HEK293 (cell line): ENCODE measurements at regions not wholly inside any gene's neighbourhood (a gene's known extent, or its start where the extent isn't known, plus 50 kb on each side); places are given as distances from the start of the nearest gene placed in this dataset.

ENCODE experiments used
- CTCF ChIA-PET: fragments of 350-600 bp; formaldehyde crosslinking; extraction: SDS; loops from one replicate; lab custom pipeline; 2021; ENCODE audit warnings: antibody characterized with exemption; lab: Yijun Ruan, JAX
- POLR2A ChIA-PET: fragments of 300-600 bp; formaldehyde crosslinking; extraction: SDS; loops from one replicate; lab custom pipeline; 2020; ENCODE audit warnings: antibody characterized with exemption, inconsistent platforms; lab: Yijun Ruan, JAX
- H3K27ac ChIP-seq: fragments of 200-500 bp; sonication (Bioruptor generic); 2 replicates; pipeline ENCODE4 v1.5.1; 2014; ENCODE audit warnings: low read depth, low read length, control low read depth, inconsistent platforms; ENCODE audit errors: extremely low read depth
- H3K36me3 ChIP-seq, 2 experiments: fragments of 200-500 bp in 1 of 2; sonication (Bioruptor generic) in 1 of 2; 1 replicate in 1 of 2; 2 replicates in 1 of 2; pipeline ENCODE4 v1.5.1; 2014 to 2017; ENCODE audit warnings: inconsistent platforms in 2 of 2, low read length in 2 of 2; ENCODE audit not compliant: control insufficient read depth in 2 of 2, insufficient read depth in 1 of 2
- H3K4me1 ChIP-seq: fragments of 200-500 bp; sonication (Bioruptor generic); 2 replicates; pipeline ENCODE4 v1.5.1; 2014; ENCODE audit warnings: mild to moderate bottlenecking, low read length, inconsistent platforms; ENCODE audit not compliant: control insufficient read depth, insufficient read depth
- H3K4me3 ChIP-seq: 2 replicates; pipeline ENCODE4 v1.5.1; 2011; ENCODE audit warnings: low read depth, mild to moderate bottlenecking, control low read depth, low read length, moderate library complexity
- H3K9me3 ChIP-seq: fragments of 200-500 bp; sonication (Bioruptor generic); 2 replicates; pipeline ENCODE4 v1.5.1; 2014; ENCODE audit warnings: low read depth, low read length, inconsistent platforms; ENCODE audit not compliant: control insufficient read depth, insufficient read depth
- BCL11B ChIP-seq: fragments of 450-650 bp; formaldehyde crosslinking; IDR thresholded peaks from 2 replicates; pipeline ENCODE4 v1.5.1; 2016; ENCODE audit warnings: low read depth, missing biosample characterization, missing genetic modification characterization
- GLI4 ChIP-seq: fragments of 450-650 bp; formaldehyde crosslinking; IDR thresholded peaks from 2 replicates; pipeline ENCODE4 v1.5.1; 2016; ENCODE audit warnings: missing biosample characterization, missing genetic modification characterization
- GLIS1 ChIP-seq: fragments of 450-650 bp; formaldehyde crosslinking; IDR thresholded peaks from 2 replicates; pipeline ENCODE4 v1.5.1; 2016; ENCODE audit warnings: missing biosample characterization, missing genetic modification characterization
- IKZF3 ChIP-seq: fragments of 450-650 bp; IDR thresholded peaks from 2 replicates; pipeline ENCODE4 v1.5.0; 2018; ENCODE audit warnings: missing biosample characterization, mild to moderate bottlenecking, missing genetic modification characterization, moderate library complexity
- MYNN ChIP-seq: fragments of 450-650 bp; formaldehyde crosslinking; IDR thresholded peaks from 2 replicates; pipeline ENCODE4 v1.5.1; 2016; ENCODE audit warnings: missing biosample characterization, missing genetic modification characterization, borderline replicate concordance
- SALL2 ChIP-seq: fragments of 450-650 bp; formaldehyde crosslinking; IDR thresholded peaks from 2 replicates; pipeline ENCODE4 v1.5.0; 2017; ENCODE audit warnings: missing biosample characterization, mild to moderate bottlenecking, missing genetic modification characterization, borderline replicate concordance
- ZBTB21 ChIP-seq: fragments of 450-650 bp; formaldehyde crosslinking; IDR thresholded peaks from 2 replicates; pipeline ENCODE4 v1.5.1; 2017; ENCODE audit warnings: missing biosample characterization, missing genetic modification characterization
- ZBTB44 ChIP-seq: fragments of 450-650 bp; IDR thresholded peaks from 2 replicates; pipeline ENCODE4 v1.5.1; 2018; ENCODE audit warnings: missing biosample characterization, mild to moderate bottlenecking, missing genetic modification characterization
- ZBTB7A ChIP-seq: fragments of 450-650 bp; formaldehyde crosslinking; IDR thresholded peaks from 2 replicates; pipeline ENCODE4 v1.5.1; 2016; ENCODE audit warnings: low read depth, missing biosample characterization, missing genetic modification characterization
- ZNF121 ChIP-seq: fragments of 450-650 bp; formaldehyde crosslinking; IDR thresholded peaks from 2 replicates; pipeline ENCODE4 v1.5.1; 2016; ENCODE audit warnings: missing biosample characterization, missing genetic modification characterization
- ZNF16 ChIP-seq: fragments of 450-650 bp; formaldehyde crosslinking; IDR thresholded peaks from 2 replicates; pipeline ENCODE4 v1.5.1; 2016; ENCODE audit warnings: low read depth, missing biosample characterization, missing genetic modification characterization
- ZNF221 ChIP-seq: fragments of 450-650 bp; formaldehyde crosslinking; IDR thresholded peaks from 2 replicates; pipeline ENCODE4 v1.5.1; 2017; ENCODE audit warnings: missing biosample characterization, missing genetic modification characterization, borderline replicate concordance
- ZNF324 ChIP-seq: fragments of 450-650 bp; formaldehyde crosslinking; IDR thresholded peaks from 2 replicates; pipeline ENCODE4 v1.5.1; 2016; ENCODE audit warnings: missing biosample characterization, missing genetic modification characterization
- ZNF335 ChIP-seq: fragments of 450-650 bp; formaldehyde crosslinking; conservative IDR thresholded peaks from 2 replicates; pipeline ENCODE4 v1.5.1; 2016; ENCODE audit warnings: missing biosample characterization, missing genetic modification characterization
- ZNF362 ChIP-seq: fragments of 450-650 bp; formaldehyde crosslinking; IDR thresholded peaks from 2 replicates; pipeline ENCODE4 v1.5.1; 2016; ENCODE audit warnings: missing biosample characterization, missing genetic modification characterization
- ZNF366 ChIP-seq: fragments of 450-650 bp; formaldehyde crosslinking; conservative IDR thresholded peaks from 2 replicates; pipeline ENCODE4 v1.5.1; 2016; ENCODE audit warnings: missing biosample characterization, missing genetic modification characterization
- ZNF558 ChIP-seq: fragments of 450-650 bp; formaldehyde crosslinking; IDR thresholded peaks from 2 replicates; pipeline ENCODE4 v1.5.1; 2016; ENCODE audit warnings: missing biosample characterization, missing genetic modification characterization
- ZNF561 ChIP-seq: fragments of 450-650 bp; IDR thresholded peaks from 2 replicates; pipeline ENCODE4 v1.5.1; 2018; ENCODE audit warnings: missing biosample characterization, missing genetic modification characterization, borderline replicate concordance
- ZNF660 ChIP-seq: fragments of 450-650 bp; IDR thresholded peaks from 2 replicates; pipeline ENCODE4 v1.5.1; 2018; ENCODE audit warnings: missing biosample characterization, mild to moderate bottlenecking, missing genetic modification characterization
- ZNF664 ChIP-seq: fragments of 450-650 bp; formaldehyde crosslinking; IDR thresholded peaks from 2 replicates; pipeline ENCODE4 v1.5.1; 2016; ENCODE audit warnings: missing biosample characterization, missing genetic modification characterization
- ZNF701 ChIP-seq: fragments of 450-650 bp; formaldehyde crosslinking; IDR thresholded peaks from 2 replicates; pipeline ENCODE4 v1.5.1; 2016; ENCODE audit warnings: missing biosample characterization, missing genetic modification characterization
- ZNF76 ChIP-seq: fragments of 450-650 bp; formaldehyde crosslinking; IDR thresholded peaks from 2 replicates; pipeline ENCODE4; 2016; ENCODE audit warnings: low read depth, missing biosample characterization, missing genetic modification characterization, borderline replicate concordance
- TF ChIP-seq, protein P1 (sequence below): fragments of 450-650 bp; formaldehyde crosslinking; IDR thresholded peaks from 2 replicates; pipeline ENCODE4 v1.5.1; 2016; ENCODE audit warnings: missing biosample characterization, missing genetic modification characterization, borderline replicate concordance
- TF ChIP-seq, protein P2 (sequence below): fragments of 450-650 bp; formaldehyde crosslinking; optimal IDR thresholded peaks from 2 replicates; pipeline ENCODE3; 2016; ENCODE audit warnings: missing biosample characterization, mild to moderate bottlenecking, missing genetic modification characterization
- TF ChIP-seq, protein P3 (sequence below): fragments of 450-650 bp; formaldehyde crosslinking; IDR thresholded peaks from 2 replicates; pipeline ENCODE4 v1.5.1; 2016; ENCODE audit warnings: missing biosample characterization, missing genetic modification characterization, low read depth

DNA sequence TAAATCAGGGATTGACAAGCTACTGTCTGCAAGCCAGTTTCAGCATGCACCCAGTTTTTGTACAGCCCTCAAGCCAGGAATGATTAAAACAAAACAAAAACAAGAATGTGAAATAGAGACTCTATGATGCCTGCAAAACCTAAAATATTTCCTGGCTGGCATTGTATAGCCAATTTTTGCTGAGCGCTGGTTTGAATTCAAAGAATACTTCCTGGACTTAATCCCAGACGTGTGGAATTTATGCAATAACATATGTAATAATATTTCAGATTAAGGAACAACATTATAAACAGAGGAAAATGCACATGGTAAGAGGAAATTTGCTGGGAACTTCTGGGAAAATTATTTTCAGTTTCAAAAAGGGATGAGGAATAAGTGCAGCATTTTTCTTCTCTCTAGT is 148.1 kb upstream of the RPRM start (continued):
- TF ChIP-seq, protein P1, sequence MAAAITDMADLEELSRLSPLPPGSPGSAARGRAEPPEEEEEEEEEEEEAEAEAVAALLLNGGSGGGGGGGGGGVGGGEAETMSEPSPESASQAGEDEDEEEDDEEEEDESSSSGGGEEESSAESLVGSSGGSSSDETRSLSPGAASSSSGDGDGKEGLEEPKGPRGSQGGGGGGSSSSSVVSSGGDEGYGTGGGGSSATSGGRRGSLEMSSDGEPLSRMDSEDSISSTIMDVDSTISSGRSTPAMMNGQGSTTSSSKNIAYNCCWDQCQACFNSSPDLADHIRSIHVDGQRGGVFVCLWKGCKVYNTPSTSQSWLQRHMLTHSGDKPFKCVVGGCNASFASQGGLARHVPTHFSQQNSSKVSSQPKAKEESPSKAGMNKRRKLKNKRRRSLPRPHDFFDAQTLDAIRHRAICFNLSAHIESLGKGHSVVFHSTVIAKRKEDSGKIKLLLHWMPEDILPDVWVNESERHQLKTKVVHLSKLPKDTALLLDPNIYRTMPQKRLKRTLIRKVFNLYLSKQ (tag by site-specific recombination) = no peak
- TF ChIP-seq ZNF335 (tag by site-specific recombination) = no peak

- H3K36me3 ChIP-seq = no peaks in the 10 kb centered on the region
- TF ChIP-seq MYNN (tag by site-specific recombination) (no peak), ZNF362 (tag by site-specific recombination) (no peak), ZNF76 (tag by site-specific recombination) (no peak), ZNF366 (tag by site-specific recombination) (no peak), ZNF701 (no peak), ZNF660 (tag by site-specific recombination) (no peak), ZNF324 (tag by site-specific recombination) (no peak)
- TF ChIP-seq, protein P2, sequence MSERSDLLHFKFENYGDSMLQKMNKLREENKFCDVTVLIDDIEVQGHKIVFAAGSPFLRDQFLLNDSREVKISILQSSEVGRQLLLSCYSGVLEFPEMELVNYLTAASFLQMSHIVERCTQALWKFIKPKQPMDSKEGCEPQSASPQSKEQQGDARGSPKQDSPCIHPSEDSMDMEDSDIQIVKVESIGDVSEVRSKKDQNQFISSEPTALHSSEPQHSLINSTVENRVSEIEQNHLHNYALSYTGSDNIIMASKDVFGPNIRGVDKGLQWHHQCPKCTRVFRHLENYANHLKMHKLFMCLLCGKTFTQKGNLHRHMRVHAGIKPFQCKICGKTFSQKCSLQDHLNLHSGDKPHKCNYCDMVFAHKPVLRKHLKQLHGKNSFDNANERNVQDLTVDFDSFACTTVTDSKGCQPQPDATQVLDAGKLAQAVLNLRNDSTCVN (tag by site-specific recombination) = no peak
- no peaks in the 10 kb centered on the region for H3K9me3 ChIP-seq
- no peaks in the 10 kb centered on the region for H3K4me1 ChIP-seq
- H3K27ac ChIP-seq = no peak overlapping the region
- POLR2A ChIA-PET = no interaction called here
- H3K4me3 ChIP-seq = no peak overlapping the region
- CTCF ChIA-PET = no interaction called here
These were observed 156.9 kb upstream of the RPRM start for GRCh38 chr2:153635494-153635893.

DNA sequence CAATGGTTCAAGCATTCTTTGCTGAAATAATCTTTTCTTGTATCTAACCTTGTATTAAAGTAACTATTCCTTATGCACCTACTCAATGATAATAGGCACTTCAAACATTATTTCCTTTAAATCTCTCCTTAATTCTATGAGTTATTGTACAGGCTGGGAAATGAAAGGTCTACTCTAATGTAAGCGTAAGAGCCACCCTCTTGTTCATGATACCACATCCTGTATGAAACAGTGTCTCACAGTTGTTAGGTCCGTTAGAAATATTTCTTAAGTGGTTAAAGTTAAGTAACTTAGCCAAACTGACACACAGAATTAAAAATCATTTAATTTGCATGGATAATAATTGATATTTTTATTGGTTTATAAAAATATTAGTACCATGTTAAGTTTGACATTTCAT is 162.5 kb upstream of the RPRM start:
- ChIA-PET POLR2A (no interaction called here), CTCF (no interaction called here)
- no peak for TF ChIP-seq SALL2 (tag by site-specific recombination)
- TF ChIP-seq BCL11B (tag by site-specific recombination) = no peak
- TF ChIP-seq ZNF558 (tag by site-specific recombination) = no peak
- no peak for TF ChIP-seq ZNF701
- TF ChIP-seq GLI4 = no peak
- TF ChIP-seq ZBTB44 = no peak
- H3K4me3 ChIP-seq = no peak overlapping the region
- no peak overlapping the region for H3K27ac ChIP-seq
- H3K9me3 ChIP-seq = no peaks in the 10 kb centered on the region
- H3K4me1 ChIP-seq = no peaks in the 10 kb centered on the region
- H3K36me3 ChIP-seq = no peaks in the 10 kb centered on the region

GRCh38 chr2:153644955-153645354 is 166.4 kb upstream of the RPRM start:
- CTCF ChIA-PET = no interaction called here
- Histone ChIP-seq H3K4me3 (no peak overlapping the region), H3K36me3 (no peaks in the 10 kb centered on the region), H3K4me1 (no peaks in the 10 kb centered on the region), H3K27ac (no peak overlapping the region), H3K9me3 (no peaks in the 10 kb centered on the region)
- POLR2A ChIA-PET = no interaction called here
- TF ChIP-seq, protein P3, sequence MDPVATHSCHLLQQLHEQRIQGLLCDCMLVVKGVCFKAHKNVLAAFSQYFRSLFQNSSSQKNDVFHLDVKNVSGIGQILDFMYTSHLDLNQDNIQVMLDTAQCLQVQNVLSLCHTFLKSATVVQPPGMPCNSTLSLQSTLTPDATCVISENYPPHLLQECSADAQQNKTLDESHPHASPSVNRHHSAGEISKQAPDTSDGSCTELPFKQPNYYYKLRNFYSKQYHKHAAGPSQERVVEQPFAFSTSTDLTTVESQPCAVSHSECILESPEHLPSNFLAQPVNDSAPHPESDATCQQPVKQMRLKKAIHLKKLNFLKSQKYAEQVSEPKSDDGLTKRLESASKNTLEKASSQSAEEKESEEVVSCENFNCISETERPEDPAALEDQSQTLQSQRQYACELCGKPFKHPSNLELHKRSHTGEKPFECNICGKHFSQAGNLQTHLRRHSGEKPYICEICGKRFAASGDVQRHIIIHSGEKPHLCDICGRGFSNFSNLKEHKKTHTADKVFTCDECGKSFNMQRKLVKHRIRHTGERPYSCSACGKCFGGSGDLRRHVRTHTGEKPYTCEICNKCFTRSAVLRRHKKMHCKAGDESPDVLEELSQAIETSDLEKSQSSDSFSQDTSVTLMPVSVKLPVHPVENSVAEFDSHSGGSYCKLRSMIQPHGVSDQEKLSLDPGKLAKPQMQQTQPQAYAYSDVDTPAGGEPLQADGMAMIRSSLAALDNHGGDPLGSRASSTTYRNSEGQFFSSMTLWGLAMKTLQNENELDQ = no peak
- no peak for TF ChIP-seq ZNF221 (tag by site-specific recombination)
- no peak for TF ChIP-seq ZNF664 (tag by site-specific recombination)
- TF ChIP-seq GLIS1 = no peak
- TF ChIP-seq ZNF16 (tag by site-specific recombination) = no peak
- TF ChIP-seq ZNF121 = no peak
- TF ChIP-seq ZNF561 (tag by site-specific recombination) = no peak
- no peak for TF ChIP-seq ZBTB21 (tag by site-specific recombination)
- no peak for TF ChIP-seq IKZF3 (tag by site-specific recombination)
- no peak for TF ChIP-seq ZBTB7A (tag by site-specific recombination)
